ENCODE measurements at regions not wholly inside any gene's neighbourhood (a gene's known extent, or its start where the extent isn't known, plus 50 kb on each side); places are given as distances from the start of the nearest gene placed in this dataset.

- no peaks in the 10 kb centered on the region for H3K79me2 ChIP-seq (ENCODE audit: control insufficient read depth, insufficient read depth, low read length)
- Mint-ChIP-seq H3K9me3 (ENCODE audit: insufficient read depth) (no peaks in the 10 kb centered on the region), H3K4me1 (no peaks in the 10 kb centered on the region), H3K4me3 (no peak overlapping the region), H3K27me3 (no peaks in the 10 kb centered on the region), H3K27ac (no peak overlapping the region)
- H3K9me3 ChIP-seq (ENCODE audit: control extremely low read depth in 1 of 3, control insufficient read depth in 2 of 3, insufficient read depth in 1 of 3, low read length in 2 of 3), result no peaks in the 10 kb centered on the region
- ChIA-PET CTCF (no interaction called here), POLR2A (no interaction called here)
- no peak overlapping the region for H3K9ac ChIP-seq (ENCODE audit: low read length)
- no peak overlapping the region for H2AFZ ChIP-seq (ENCODE audit: insufficient read depth, low read depth, low read length, poor library complexity, severe bottlenecking)
- no peaks in the 10 kb centered on the region for H4K20me1 ChIP-seq (ENCODE audit: control insufficient read depth, insufficient read depth, low read length, poor library complexity, severe bottlenecking)
- no peak for TF ChIP-seq EZH2 (IDR thresholded peaks at IDR 0.05; ENCODE audit: borderline replicate concordance, insufficient read depth, low read depth, low read length, poor library complexity, severe bottlenecking)
- no peak for TF ChIP-seq CTCF (IDR thresholded peaks at IDR 0.05)
- H3K36me3 ChIP-seq (replicated peaks in 1 of 2; ENCODE audit: control extremely low read depth in 1 of 2, control insufficient read depth in 1 of 2, extremely low read depth in 1 of 2, insufficient read depth in 2 of 2, low read length in 1 of 2), result no peaks in the 10 kb centered on the region
- no peaks in the 10 kb centered on the region for H3K4me1 ChIP-seq (ENCODE audit: control insufficient read depth in 2 of 2, insufficient read depth in 2 of 2, low read length in 2 of 2)
- intact Hi-C loops (cut with micrococcal nuclease), result no loop called here
- no peak overlapping the region for H3K4me2 ChIP-seq (replicated peaks; ENCODE audit: low read depth, low read length, poor library complexity, severe bottlenecking)
- ATAC-seq (ENCODE audit: low read depth) (no peak), DNase-seq (no peak)
- H3K4me3 ChIP-seq (ENCODE audit: control extremely low read depth in 1 of 5, extremely low read depth in 1 of 5, insufficient read depth in 1 of 5, low read depth in 2 of 5, low read length in 4 of 5), result no peak overlapping the region
- no peaks in the 10 kb centered on the region for H3K27me3 ChIP-seq (replicated peaks in 1 of 4; ENCODE audit: control extremely low read depth in 1 of 4, control insufficient read depth in 3 of 4, insufficient read depth in 4 of 4, low read length in 3 of 4)
- H3K27ac ChIP-seq (ENCODE audit: low read length in 2 of 2), result no peak overlapping the region
These were observed 356.9 kb upstream of the NUDT12 start for GRCh38 chr5:103919506-103919905.

DNA sequence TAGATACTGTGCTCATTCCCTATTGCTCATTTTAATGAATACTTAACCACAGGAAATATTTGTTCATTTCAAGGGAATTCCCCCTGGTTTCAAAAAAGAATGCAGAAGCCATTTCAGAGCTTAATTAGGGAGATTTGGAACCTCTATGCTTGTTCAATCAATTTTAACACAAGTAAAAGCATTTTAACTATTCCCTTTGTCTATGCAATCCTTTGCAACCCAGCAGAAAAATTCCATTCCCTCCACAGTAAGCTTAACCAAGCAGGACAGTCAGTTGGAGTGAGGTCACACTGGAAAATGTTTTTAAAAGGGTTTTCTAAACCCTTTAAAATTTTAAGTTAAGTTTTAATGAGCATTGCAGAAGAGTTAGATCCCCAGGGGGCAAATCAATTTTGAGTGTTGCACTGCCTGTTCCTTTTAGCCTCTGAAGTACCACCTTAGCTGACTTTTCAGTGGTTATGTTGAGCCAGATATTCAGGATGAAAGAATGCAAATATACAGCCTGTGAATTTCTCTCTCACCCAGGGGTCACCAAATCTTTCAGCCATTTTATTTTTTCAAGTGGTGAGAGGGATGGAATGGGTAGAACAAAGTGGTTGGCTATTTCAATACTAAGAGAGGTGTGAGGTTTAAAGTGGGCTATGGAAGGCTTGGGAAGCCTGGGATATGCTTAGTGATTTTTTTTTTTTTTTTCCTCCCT lies 356.2 kb upstream of the NUDT12 start:
- CTCF ChIA-PET, result no interaction called here
- ATAC-seq (ENCODE audit: low read depth) (no peak), DNase-seq (no peak)
- Histone ChIP-seq H3K27me3 (replicated peaks in 1 of 4; ENCODE audit: control extremely low read depth in 1 of 4, control insufficient read depth in 3 of 4, insufficient read depth in 4 of 4, low read length in 3 of 4) (no peaks in the 10 kb centered on the region), H2AFZ (ENCODE audit: insufficient read depth, low read depth, low read length, poor library complexity, severe bottlenecking) (no peak overlapping the region), H3K36me3 (replicated peaks in 1 of 2; ENCODE audit: control extremely low read depth in 1 of 2, control insufficient read depth in 1 of 2, extremely low read depth in 1 of 2, insufficient read depth in 2 of 2, low read length in 1 of 2) (no peaks in the 10 kb centered on the region), H3K4me3 (ENCODE audit: control extremely low read depth in 1 of 5, extremely low read depth in 1 of 5, insufficient read depth in 1 of 5, low read depth in 2 of 5, low read length in 4 of 5) (no peak overlapping the region), H3K9ac (ENCODE audit: low read length) (no peak overlapping the region), H3K4me2 (replicated peaks; ENCODE audit: low read depth, low read length, poor library complexity, severe bottlenecking) (no peak overlapping the region), H3K4me1 (ENCODE audit: control insufficient read depth in 2 of 2, insufficient read depth in 2 of 2, low read length in 2 of 2) (no peaks in the 10 kb centered on the region), H4K20me1 (ENCODE audit: control insufficient read depth, insufficient read depth, low read length, poor library complexity, severe bottlenecking) (no peaks in the 10 kb centered on the region), H3K79me2 (ENCODE audit: control insufficient read depth, insufficient read depth, low read length) (no peaks in the 10 kb centered on the region), H3K9me3 (ENCODE audit: control extremely low read depth in 1 of 3, control insufficient read depth in 2 of 3, insufficient read depth in 1 of 3, low read length in 2 of 3) (no peaks in the 10 kb centered on the region), H3K27ac (ENCODE audit: low read length in 2 of 2) (no peak overlapping the region)
- Mint-ChIP-seq H3K4me3 (no peak overlapping the region), H3K4me1 (no peaks in the 10 kb centered on the region), H3K27me3 (no peaks in the 10 kb centered on the region), H3K27ac (no peak overlapping the region), H3K9me3 (ENCODE audit: insufficient read depth) (no peaks in the 10 kb centered on the region)
- intact Hi-C loops (cut with micrococcal nuclease), result no loop called here
- TF ChIP-seq CTCF (IDR thresholded peaks at IDR 0.05) (no peak), EZH2 (IDR thresholded peaks at IDR 0.05; ENCODE audit: borderline replicate concordance, insufficient read depth, low read depth, low read length, poor library complexity, severe bottlenecking) (no peak)
- POLR2A ChIA-PET, result no interaction called here
